Colonic mucosa (tissue), 4 donors: ENCODE measurements at regions not wholly inside any gene's neighbourhood (a gene's known extent, or its start where the extent isn't known, plus 50 kb on each side); places are given as distances from the start of the nearest gene placed in this dataset.

Experiments used
- DNase-seq: peaks from one replicate; pipeline ENCODE4 v3.0.0-alpha.2; 2020
- H3K27ac ChIP-seq: fragments of 200-600 bp; one replicate; pipeline ENCODE4 v1.8.0; 2021
- H3K27me3 ChIP-seq: fragments of 200-600 bp; one replicate; pipeline ENCODE4 v1.8.0; 2021
- H3K36me3 ChIP-seq: fragments of 200-600 bp; one replicate; pipeline ENCODE4 v1.8.0; 2021
- H3K4me1 ChIP-seq: fragments of 200-600 bp; one replicate; pipeline ENCODE4 v1.8.0; 2021; ENCODE audit warnings: mild to moderate bottlenecking
- H3K4me3 ChIP-seq: fragments of 200-600 bp; one replicate; pipeline ENCODE4 v1.8.0; 2021
- H3K9ac ChIP-seq, 2 donors: one replicate each; pipeline ENCODE4 v1.7.0; 2013; ENCODE audit warnings: control low read depth in 2 of 2, low read depth in 2 of 2, low read length in 2 of 2
- H3K9me3 ChIP-seq: fragments of 200-600 bp; one replicate; pipeline ENCODE4 v1.8.0; 2021
- CTCF ChIP-seq: fragments of 200-600 bp; IDR thresholded peaks from one replicate; pipeline ENCODE4 v1.8.0; 2022; ENCODE audit warnings: antibody characterized with exemption, mild to moderate bottlenecking
- intact Hi-C: fragments of 100-400 bp; cut with DNase I; formaldehyde crosslinking; loops from one replicate; pipeline ENCODE4 v1.14.1; 2022
- donor health status: healthy.
- donor health status: DM: no; HTN: no; CAD: no.
- donor health status: DM: no; HTN: no; CAD: no.

- Histone ChIP-seq H3K9ac (no peak overlapping the region), H3K4me1 (no peaks in the 10 kb centered on the region), H3K27me3 (no peaks in the 10 kb centered on the region), H3K4me3 (no peak overlapping the region), H3K9me3 (no peaks in the 10 kb centered on the region), H3K36me3 (no peaks in the 10 kb centered on the region), H3K27ac (no peak overlapping the region)
- TF ChIP-seq CTCF, result no peak
- intact Hi-C loops, result no loop called here
- DNase-seq, result no peak
These were observed 540.7 kb downstream of the METTL4 start for GRCh38 chr18:2030647-2031046.

- Histone ChIP-seq H3K4me1 (no peaks in the 10 kb centered on the region), H3K27ac (no peak overlapping the region), H3K4me3 (no peak overlapping the region), H3K9me3 (no peaks in the 10 kb centered on the region), H3K27me3 (no peaks in the 10 kb centered on the region), H3K9ac (no peak overlapping the region), H3K36me3 (no peaks in the 10 kb centered on the region)
- no peak for DNase-seq
- TF ChIP-seq CTCF, result no peak
- intact Hi-C loops, result no loop called here
These were observed 539.3 kb downstream of the METTL4 start for GRCh38 chr18:2032036-2032435.

- TF ChIP-seq CTCF, result no peak
- Histone ChIP-seq H3K9me3 (no peaks in the 10 kb centered on the region), H3K36me3 (no peaks in the 10 kb centered on the region), H3K4me3 (no peak overlapping the region), H3K27me3 (no peaks in the 10 kb centered on the region), H3K4me1 (no peaks in the 10 kb centered on the region), H3K27ac (no peak overlapping the region), H3K9ac (no peak overlapping the region)
- no peak for DNase-seq
- intact Hi-C loops, result no loop called here
These were observed 536.2 kb downstream of the METTL4 start for GRCh38 chr18:2035056-2035455.

- intact Hi-C loops, result no loop called here
- no peaks in the 10 kb centered on the region for H3K9me3 ChIP-seq
- H3K4me1 ChIP-seq, result no peaks in the 10 kb centered on the region
- H3K36me3 ChIP-seq, result no peaks in the 10 kb centered on the region
- DNase-seq, result no peak
- no peaks in the 10 kb centered on the region for H3K27me3 ChIP-seq
- H3K27ac ChIP-seq, result no peak overlapping the region
- TF ChIP-seq CTCF, result no peak
- no peak overlapping the region for H3K9ac ChIP-seq
- H3K4me3 ChIP-seq, result no peak overlapping the region
These were observed 535.2 kb downstream of the METTL4 start for GRCh38 chr18:2036086-2036485.

GRCh38 chr18:2040279-2040678 lies 531.0 kb downstream of the METTL4 start:
- no peaks in the 10 kb centered on the region for H3K4me1 ChIP-seq
- no peak for TF ChIP-seq CTCF
- H3K27me3 ChIP-seq, result no peaks in the 10 kb centered on the region
- H3K9me3 ChIP-seq, result no peaks in the 10 kb centered on the region
- H3K4me3 ChIP-seq, result no peak overlapping the region
- no peak overlapping the region for H3K27ac ChIP-seq
- H3K9ac ChIP-seq, result no peak overlapping the region
- H3K36me3 ChIP-seq, result no peaks in the 10 kb centered on the region
- intact Hi-C loops, result no loop called here
- no peak for DNase-seq

GRCh38 chr18:2049986-2050385 lies 521.3 kb downstream of the METTL4 start:
- no peaks in the 10 kb centered on the region for H3K9me3 ChIP-seq
- no peaks in the 10 kb centered on the region for H3K4me1 ChIP-seq
- H3K9ac ChIP-seq, result no peak overlapping the region
- no peak overlapping the region for H3K27ac ChIP-seq
- no peak for DNase-seq
- H3K36me3 ChIP-seq, result no peaks in the 10 kb centered on the region
- TF ChIP-seq CTCF, result no peak
- intact Hi-C loops, result no loop called here
- H3K27me3 ChIP-seq, result no peaks in the 10 kb centered on the region
- no peak overlapping the region for H3K4me3 ChIP-seq
